SK-N-SH (cell line): ENCODE measurements at regions not wholly inside any gene's neighbourhood (a gene's known extent, or its start where the extent isn't known, plus 50 kb on each side); places are given as distances from the start of the nearest gene placed in this dataset.

Experiments
- CTCF ChIA-PET: fragments of 300-600, 350-600 bp; formaldehyde crosslinking; extraction: SDS; loops from one replicate; lab custom pipeline; 2021; lab: Yijun Ruan, JAX
- POLR2A ChIA-PET: fragments of 350-600 bp; sonication (Branson Sonifier 250); formaldehyde crosslinking; extraction: SDS; loops from one replicate; lab custom pipeline; 2020; ENCODE audit warnings: antibody characterized with exemption, inconsistent platforms; lab: Yijun Ruan, JAX
- DNase-seq: peaks from one replicate; pipeline ENCODE4 v3.0.0; 2012
- H2AFZ ChIP-seq: fragments of 200-600 bp; sonication (generic); 2 replicates; pipeline ENCODE4 v1.8.1; 2016; ENCODE audit warnings: antibody characterized with exemption, mild to moderate bottlenecking, low read depth
- H3F3A ChIP-seq: fragments of 200-600 bp; sonication (generic); replicated peaks from 2 replicates; pipeline ENCODE3; 2016; ENCODE audit warnings: antibody characterized with exemption, mild to moderate bottlenecking; ENCODE audit not compliant: insufficient read depth
- H3K27ac ChIP-seq, 2 experiments: fragments of 200-500 bp in 1 of 2; fragments of 200-600 bp in 1 of 2; sonication (Bioruptor generic) in 1 of 2; sonication (generic), shearing (Covaris generic) in 1 of 2; 2 replicates each; pipeline versions ENCODE4 v1.5.1 to v1.6.1; 2014 to 2016; ENCODE audit warnings: low read depth in 2 of 2, inconsistent platforms in 1 of 2, low read length in 1 of 2, mild to moderate bottlenecking in 1 of 2, mixed read lengths in 1 of 2
- H3K27me3 ChIP-seq: fragments of 200-600 bp; sonication (generic), shearing (Covaris generic); 2 replicates; pipeline ENCODE4 v1.6.1; 2016; ENCODE audit warnings: mixed run types; ENCODE audit not compliant: insufficient read depth
- H3K36me3 ChIP-seq, 2 experiments: fragments of 200-500 bp in 1 of 2; fragments of 200-600 bp in 1 of 2; sonication (Bioruptor generic) in 1 of 2; sonication (generic) in 1 of 2; replicated peaks in 1 of 2; 2 replicates each; pipeline versions ENCODE3 to v1.5.1; 2014 to 2016; ENCODE audit warnings: low read length in 1 of 2, mild to moderate bottlenecking in 1 of 2; ENCODE audit not compliant: insufficient read depth in 2 of 2, control insufficient read depth in 1 of 2
- H3K4me1 ChIP-seq, 2 experiments: fragments of 200-500 bp in 1 of 2; fragments of 200-600 bp in 1 of 2; sonication (Bioruptor generic) in 1 of 2; sonication (generic), shearing (Covaris generic) in 1 of 2; 2 replicates each; pipeline versions ENCODE4 v1.5.1 to v1.6.1; 2014 to 2016; ENCODE audit warnings: low read depth in 1 of 2, low read length in 1 of 2, mixed run types in 1 of 2; ENCODE audit not compliant: insufficient read depth in 2 of 2, control insufficient read depth in 1 of 2
- H3K4me2 ChIP-seq: fragments of 200-600 bp; sonication (generic), shearing (Covaris generic); 2 replicates; pipeline ENCODE4 v1.6.1; 2017; ENCODE audit warnings: mixed run types
- H3K4me3 ChIP-seq, 2 experiments: fragments of 200-500 bp in 1 of 2; fragments of 200-600 bp in 1 of 2; sonication (Bioruptor generic) in 1 of 2; sonication (generic), shearing (Covaris generic) in 1 of 2; 2 replicates each; pipeline versions ENCODE4 v1.5.1 to v1.8.1; 2014 to 2016; ENCODE audit warnings: low read depth in 2 of 2, inconsistent platforms in 1 of 2, low read length in 1 of 2, mild to moderate bottlenecking in 1 of 2, mixed read lengths in 1 of 2, moderate library complexity in 1 of 2
- H3K79me2 ChIP-seq: fragments of 200-600 bp; sonication (generic); 2 replicates; pipeline ENCODE4 v1.8.1; 2017; ENCODE audit warnings: mild to moderate bottlenecking; ENCODE audit not compliant: insufficient read depth
- H3K9ac ChIP-seq: fragments of 200-600 bp; sonication (generic); 2 replicates; pipeline ENCODE4 v1.6.1; 2017; ENCODE audit warnings: mixed run types
- H3K9me2 ChIP-seq: fragments of 200-600 bp; sonication (generic); 2 replicates; pipeline ENCODE4 v1.6.1; 2017; ENCODE audit warnings: mixed run types
- H3K9me3 ChIP-seq: fragments of 200-600 bp; sonication (generic); 2 replicates; pipeline ENCODE4 v1.6.1; 2017; ENCODE audit warnings: mixed run types, mild to moderate bottlenecking, moderate library complexity
- H4K20me1 ChIP-seq: fragments of 200-600 bp; sonication (generic); 2 replicates; pipeline ENCODE4 v1.6.1; 2017; ENCODE audit warnings: mild to moderate bottlenecking, mixed run types; ENCODE audit not compliant: insufficient read depth
- CHD2 ChIP-seq: fragments of 150-350 bp; IDR thresholded peaks from 2 replicates; pipeline ENCODE4 v1.6.1; 2018; ENCODE audit warnings: low read length; ENCODE audit not compliant: partially characterized antibody
- CTCF ChIP-seq: fragments of 200-600 bp; sonication (generic); IDR thresholded peaks from 2 replicates; pipeline ENCODE4 v1.6.1; 2017; ENCODE audit warnings: antibody characterized with exemption, mild to moderate bottlenecking, moderate library complexity
- ELF1 ChIP-seq: IDR thresholded peaks from 2 replicates; pipeline ENCODE4 v1.4.0; 2012
- EP300 ChIP-seq, 2 experiments: IDR thresholded peaks; 2 replicates each; pipeline versions ENCODE4 v1.4.0 to v1.6.1; 2012; ENCODE audit warnings: borderline replicate concordance in 1 of 2, low read depth in 1 of 2, low read length in 1 of 2
- EZH2phosphoT487 ChIP-seq: fragments of 200-600 bp; sonication (generic); IDR thresholded peaks from 2 replicates; pipeline ENCODE4 v1.6.1; 2017; ENCODE audit warnings: low read depth, mixed run types, mild to moderate bottlenecking, antibody characterized with exemption, moderate library complexity, borderline replicate concordance
- FOSL2 ChIP-seq: IDR thresholded peaks from 2 replicates; pipeline ENCODE4 v1.4.0; 2012; ENCODE audit warnings: low read depth, mild to moderate bottlenecking, moderate library complexity, borderline replicate concordance
- FOXJ3 ChIP-seq: sonication (generic); formaldehyde crosslinking; IDR thresholded peaks from 2 replicates; pipeline ENCODE4 v1.5.1; 2020; ENCODE audit warnings: mild to moderate bottlenecking, missing genetic modification reagents
- GABPA ChIP-seq: IDR thresholded peaks from 2 replicates; pipeline ENCODE4 v1.4.0; 2012; ENCODE audit warnings: low read depth, mild to moderate bottlenecking
- GATA2 ChIP-seq: sonication (generic); formaldehyde crosslinking; IDR thresholded peaks from 2 replicates; pipeline ENCODE4 v1.5.0; 2020; ENCODE audit warnings: mild to moderate bottlenecking, missing genetic modification reagents
- IRF3 ChIP-seq: fragments of 150-350 bp; IDR thresholded peaks from 2 replicates; pipeline ENCODE4 v1.6.1; 2016; ENCODE audit warnings: mild to moderate bottlenecking, low read depth, low read length
- JUND ChIP-seq: IDR thresholded peaks from 2 replicates; pipeline ENCODE4 v1.4.0; 2012
- NFIC ChIP-seq: IDR thresholded peaks from 2 replicates; pipeline ENCODE4 v1.4.0; 2012; ENCODE audit warnings: borderline replicate concordance
- PBX3 ChIP-seq: IDR thresholded peaks from 2 replicates; pipeline ENCODE4; 2012
- RAD21 ChIP-seq: IDR thresholded peaks from 2 replicates; pipeline ENCODE4 v1.6.1; 2012; ENCODE audit warnings: mild to moderate bottlenecking, low read length
- RXRA ChIP-seq: IDR thresholded peaks from 2 replicates; pipeline ENCODE4 v1.4.0; 2012; ENCODE audit warnings: low read depth, mild to moderate bottlenecking, borderline replicate concordance
- SMC3 ChIP-seq: IDR thresholded peaks from 2 replicates; pipeline ENCODE4 v1.6.1; 2012; ENCODE audit warnings: low read depth, low read length, improper control_type of control experiment
- TEAD4 ChIP-seq: IDR thresholded peaks from 2 replicates; pipeline ENCODE4 v1.4.0; 2012; ENCODE audit warnings: mild to moderate bottlenecking, borderline replicate concordance; ENCODE audit not compliant: insufficient read depth
- USF1 ChIP-seq: IDR thresholded peaks from 2 replicates; pipeline ENCODE4 v1.4.0; 2012; ENCODE audit warnings: low read depth, borderline replicate concordance
- WGBS: methylation state at CpG from one replicate; pipeline ENCODE4 v1.1.6; 2017; ENCODE audit warnings: low lambda C conversion rate; 5-methylcytosine and 5-hydroxymethylcytosine counted together
- TF ChIP-seq, protein P1 (sequence below): fragments of 150-350 bp; IDR thresholded peaks from 2 replicates; pipeline ENCODE4 v1.6.1; 2017; ENCODE audit warnings: antibody characterized with exemption, low read length, low read depth, borderline replicate concordance
- TF ChIP-seq, protein P2 (sequence below): IDR thresholded peaks from 2 replicates; pipeline ENCODE4 v1.4.0; 2012; ENCODE audit warnings: low read depth

DNA sequence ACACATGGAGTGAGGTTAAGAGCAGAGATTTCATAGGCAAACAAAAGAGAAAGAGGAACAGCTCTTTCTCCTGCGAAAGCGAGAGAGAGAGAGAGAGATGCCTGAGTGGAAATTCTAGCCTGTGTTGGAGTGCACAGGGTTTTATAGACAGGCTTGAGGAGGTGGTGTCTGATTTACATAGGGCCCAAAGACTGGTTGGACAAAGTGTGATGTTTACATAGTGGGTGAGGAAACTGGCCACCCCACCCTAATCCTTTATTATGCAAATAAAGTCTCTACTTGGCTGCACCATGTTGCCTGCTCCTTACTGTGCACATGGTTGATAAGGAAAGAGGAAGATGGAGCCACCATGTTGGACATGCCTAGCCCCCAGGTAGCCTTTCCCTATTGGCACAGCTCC, 967.8 kb upstream of the SORCS1 start (continued):
- TF ChIP-seq, protein P1, sequence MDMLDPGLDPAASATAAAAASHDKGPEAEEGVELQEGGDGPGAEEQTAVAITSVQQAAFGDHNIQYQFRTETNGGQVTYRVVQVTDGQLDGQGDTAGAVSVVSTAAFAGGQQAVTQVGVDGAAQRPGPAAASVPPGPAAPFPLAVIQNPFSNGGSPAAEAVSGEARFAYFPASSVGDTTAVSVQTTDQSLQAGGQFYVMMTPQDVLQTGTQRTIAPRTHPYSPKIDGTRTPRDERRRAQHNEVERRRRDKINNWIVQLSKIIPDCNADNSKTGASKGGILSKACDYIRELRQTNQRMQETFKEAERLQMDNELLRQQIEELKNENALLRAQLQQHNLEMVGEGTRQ: no peak
- TF ChIP-seq GABPA (no peak), PBX3 (no peak), RXRA (no peak), SMC3 (no peak)
- TF ChIP-seq, all 33 proteins: peak for 0

DNA sequence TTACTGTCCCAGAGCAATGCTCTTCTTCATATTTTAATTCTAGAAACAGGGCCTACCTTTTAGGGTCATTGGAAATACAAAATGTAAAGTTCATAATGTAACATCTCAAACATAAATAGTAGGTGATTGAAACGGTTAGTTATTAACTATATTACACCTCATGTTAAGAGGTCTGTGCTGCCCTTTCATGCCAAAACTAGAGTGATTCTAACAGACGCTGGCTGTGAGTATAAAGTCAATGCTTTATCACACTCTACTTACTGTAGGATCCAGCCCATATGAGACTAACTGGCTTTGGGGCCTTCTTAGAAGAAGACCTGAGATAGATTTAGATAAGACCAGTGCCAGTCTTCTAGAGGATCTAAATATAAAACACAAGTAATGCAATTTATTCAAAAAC, 966.1 kb upstream of the SORCS1 start:
- ChIA-PET CTCF (no interaction called here), POLR2A (no interaction called here)
- Histone ChIP-seq H2AFZ (no peak overlapping the region), H3K4me1 (no peaks in the 10 kb centered on the region), H3K4me2 (no peak overlapping the region), H3K9ac (no peak overlapping the region), H3K79me2 (no peaks in the 10 kb centered on the region), H3F3A (no peaks in the 10 kb centered on the region), H3K36me3 (no peaks in the 10 kb centered on the region), H3K27me3 (no peaks in the 10 kb centered on the region), H3K9me2 (no peaks in the 10 kb centered on the region), H3K9me3 (no peaks in the 10 kb centered on the region), H4K20me1 (no peaks in the 10 kb centered on the region), H3K27ac (no peak overlapping the region), H3K4me3 (no peak overlapping the region)
- TF ChIP-seq EZH2phosphoT487: no peak
- no peak for TF ChIP-seq GABPA
- no peak for TF ChIP-seq CHD2
- no peak for TF ChIP-seq IRF3
- TF ChIP-seq, protein P2, sequence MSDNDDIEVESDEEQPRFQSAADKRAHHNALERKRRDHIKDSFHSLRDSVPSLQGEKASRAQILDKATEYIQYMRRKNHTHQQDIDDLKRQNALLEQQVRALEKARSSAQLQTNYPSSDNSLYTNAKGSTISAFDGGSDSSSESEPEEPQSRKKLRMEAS: no peak
- TF ChIP-seq TEAD4: no peak
- TF ChIP-seq SMC3: no peak
- WGBS: 28% methylated on average over 2 of the region's 2 CpGs
- no peak for DNase-seq

GRCh38 chr10:108112218-108112617, 947.7 kb upstream of the SORCS1 start:
- ChIA-PET POLR2A (no interaction called here), CTCF (interaction anchor here (1.0 to 1.1 kb wide), 2 partner anchors 92 to 334 kb away, joined by 3 to 4 read pairs; no protein-coding TSS in a partner anchor)
- H3K9ac ChIP-seq: no peak overlapping the region
- H3K27ac ChIP-seq: no peak overlapping the region
- TF ChIP-seq GATA2 (no peak), ELF1 (no peak), CTCF (peak; percentile 48), TEAD4 (no peak), USF1 (no peak), FOXJ3 (CRISPR knock-in tag) (no peak), RAD21 (peak; percentile 48), NFIC (no peak), EZH2phosphoT487 (no peak), JUND (no peak), FOSL2 (no peak), SMC3 (peak; percentile 20; the same call in 1 of the 2 replicates), EP300 (IDR thresholded peaks at IDR 0.05; ENCODE audit: borderline replicate concordance in 1 of 2, low read depth in 1 of 2, low read length in 1 of 2) (no peak)
- no peaks in the 10 kb centered on the region for H3K4me1 ChIP-seq
- peak; percentile 25 for DNase-seq
- H3K9me3 ChIP-seq: no peaks in the 10 kb centered on the region
- no peaks in the 10 kb centered on the region for H3K79me2 ChIP-seq
- no peaks in the 10 kb centered on the region for H4K20me1 ChIP-seq
- H3K27me3 ChIP-seq: no peaks in the 10 kb centered on the region
- no peak overlapping the region for H2AFZ ChIP-seq
- no peak overlapping the region for H3K4me3 ChIP-seq
- 15% methylated on average over 2 of the region's 2 CpGs for WGBS
- H3K36me3 ChIP-seq: no peaks in the 10 kb centered on the region
- H3K9me2 ChIP-seq: no peaks in the 10 kb centered on the region
- no peaks in the 10 kb centered on the region for H3F3A ChIP-seq
- H3K4me2 ChIP-seq: no peak overlapping the region
